RWPE1 (cell line): ENCODE measurements at regions not wholly inside any gene's neighbourhood (a gene's known extent, or its start where the extent isn't known, plus 50 kb on each side); places are given as distances from the start of the nearest gene placed in this dataset.

Source experiments
- CTCF ChIA-PET: fragments of 350-600 bp; sonication (Branson Sonifier 250); formaldehyde crosslinking; extraction: SDS; loops from one replicate; lab custom pipeline; 2021; lab: Yijun Ruan, JAX
- POLR2A ChIA-PET: fragments of 400-600 bp; formaldehyde crosslinking; extraction: SDS; loops from one replicate; lab custom pipeline; 2020; ENCODE audit warnings: antibody characterized with exemption; ENCODE audit not compliant: low non-redundant PET; lab: Yijun Ruan, JAX
- DNase-seq: peaks from one replicate; pipeline ENCODE4 v3.0.0; 2012; ENCODE audit warnings: low spot score
- H3K27ac ChIP-seq: fragments of 450-650 bp; 2 replicates; pipeline ENCODE4 v1.5.1; 2017
- CTCF ChIP-seq: fragments of 450-650 bp; conservative IDR thresholded peaks from 2 replicates; pipeline ENCODE4 v1.5.1; 2017; ENCODE audit warnings: low read depth, mild to moderate bottlenecking

GRCh38 chr12:119258556-119258955 is 76.0 kb upstream of the CCDC60 start:
- ChIA-PET POLR2A (no interaction called here), CTCF (interaction anchor here (0.6 kb wide), 1 partner anchor 214 kb away, joined by 3 read pairs; no protein-coding TSS in a partner anchor)
- TF ChIP-seq CTCF = no peak
- DNase-seq = no peak
- no peak overlapping the region for H3K27ac ChIP-seq

DNA sequence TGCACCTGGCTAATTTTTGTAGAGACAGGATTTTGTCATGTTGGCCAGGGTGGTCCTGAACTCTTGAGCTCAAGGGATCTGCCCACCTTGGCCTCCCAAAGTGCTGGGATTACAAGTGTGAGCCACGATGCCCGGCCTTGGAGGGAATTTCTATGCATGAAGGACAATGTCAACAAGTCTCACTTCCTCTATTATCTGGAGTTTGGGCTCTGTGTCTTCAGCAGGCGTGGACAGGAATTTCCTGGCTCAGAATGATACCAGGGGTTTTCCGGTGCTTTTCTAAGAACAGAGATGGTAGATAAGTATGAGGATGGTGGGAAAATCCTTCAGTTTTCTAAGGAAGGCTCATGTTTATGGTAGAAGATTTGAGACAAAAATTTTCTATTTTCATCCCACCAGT is 75.0 kb upstream of the CCDC60 start:
- CTCF ChIA-PET = no interaction called here
- no peak overlapping the region for H3K27ac ChIP-seq
- POLR2A ChIA-PET = no interaction called here
- no peak for DNase-seq
- no peak for TF ChIP-seq CTCF

- no peak for TF ChIP-seq CTCF
Observed at GRCh38 chr12:119262388-119262787, 72.1 kb upstream of the CCDC60 start.

DNA sequence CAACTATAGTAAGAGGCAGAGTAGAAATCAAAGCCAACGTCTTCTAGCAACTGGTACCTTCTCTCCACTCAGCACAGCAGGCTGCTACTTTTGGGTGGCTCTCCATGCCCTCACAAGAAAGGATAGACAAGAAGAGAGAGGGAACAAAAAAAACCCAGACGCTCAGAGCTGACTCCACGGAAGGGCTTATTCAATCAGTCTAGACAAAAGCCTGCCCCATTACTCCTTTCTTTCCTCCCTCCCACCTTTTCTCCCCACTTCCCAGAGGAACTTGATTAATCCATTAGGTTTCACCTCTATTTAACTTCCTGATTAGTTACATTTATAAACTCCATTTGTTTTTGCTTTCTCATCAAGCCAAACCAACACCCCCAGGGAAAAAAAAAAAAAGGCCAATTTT is 71.1 kb upstream of the CCDC60 start:
- ChIA-PET CTCF (interaction anchor here (0.7 kb wide), 1 partner anchor 100 kb away, joined by 4 read pairs; no protein-coding TSS in a partner anchor), POLR2A (no interaction called here)
- no peak overlapping the region for H3K27ac ChIP-seq
- TF ChIP-seq CTCF = no peak
- no peak for DNase-seq

More at GRCh38 chr12:119262388-119262787, 72.1 kb upstream of the CCDC60 start:
- CTCF ChIA-PET = no interaction called here
- H3K27ac ChIP-seq = no peak overlapping the region
- DNase-seq = no peak
- POLR2A ChIA-PET = no interaction called here

GRCh38 chr12:119266963-119267362 is 67.6 kb upstream of the CCDC60 start:
- CTCF ChIA-PET = no interaction called here
- POLR2A ChIA-PET = no interaction called here
- no peak for TF ChIP-seq CTCF
- no peak overlapping the region for H3K27ac ChIP-seq
- no peak for DNase-seq

GRCh38 chr12:119274636-119275065 is 59.9 kb upstream of the CCDC60 start:
- POLR2A ChIA-PET = no interaction called here
- no peak for TF ChIP-seq CTCF
- CTCF ChIA-PET = no interaction called here
- DNase-seq = no peak
- H3K27ac ChIP-seq = no peak overlapping the region
